Activated CD4-positive, alpha-beta T cell treated with anti-CD3 and anti-CD28 coated beads for 48 hours (primary cell): ENCODE measurements at regions not wholly inside any gene's neighbourhood (a gene's known extent, or its start where the extent isn't known, plus 50 kb on each side); places are given as distances from the start of the nearest gene placed in this dataset.
"Not testable (repeated sequence)": the region's sequence is repeated elsewhere in the genome, so short reads cannot be mapped to it uniquely, and the experiment has no call there.

Experiments
- DNase-seq: peaks from one replicate; pipeline ENCODE4 v3.0.0-alpha.2; 2020

- no peak for DNase-seq
Observed at GRCh38 chr7:46091071-46091470, 170.0 kb upstream of the IGFBP3 start.

- DNase-seq, result no peak
Observed at GRCh38 chr7:46089281-46089680, 168.2 kb upstream of the IGFBP3 start.

- DNase-seq, result not testable (repeated sequence)
Observed at GRCh38 chr7:46088486-46088885, 167.4 kb upstream of the IGFBP3 start.

- DNase-seq, result no peak
Observed at GRCh38 chr7:46080595-46081159, 159.6 kb upstream of the IGFBP3 start.

GRCh38 chr7:46079421-46079820 is 158.3 kb upstream of the IGFBP3 start:
- DNase-seq, result no peak

GRCh38 chr7:46076527-46076926 is 155.5 kb upstream of the IGFBP3 start:
- no peak for DNase-seq

GRCh38 chr7:46072722-46073121 is 151.7 kb upstream of the IGFBP3 start:
- no peak for DNase-seq

GRCh38 chr7:46071601-46072000 is 150.5 kb upstream of the IGFBP3 start:
- DNase-seq, result no peak

GRCh38 chr7:46071076-46071475 is 150.0 kb upstream of the IGFBP3 start:
- no peak for DNase-seq

GRCh38 chr7:46068159-46068558 is 147.1 kb upstream of the IGFBP3 start:
- DNase-seq, result no peak

GRCh38 chr7:46059308-46060020 is 138.4 kb upstream of the IGFBP3 start:
- DNase-seq, result no peak

GRCh38 chr7:46058086-46058823 is 137.2 kb upstream of the IGFBP3 start:
- no peak for DNase-seq

GRCh38 chr7:46054915-46055314 is 133.8 kb upstream of the IGFBP3 start:
- no peak for DNase-seq

- no peak for DNase-seq
Observed at GRCh38 chr7:46054272-46054671, 133.2 kb upstream of the IGFBP3 start.

GRCh38 chr7:46047581-46047980 is 126.5 kb upstream of the IGFBP3 start:
- DNase-seq, result no peak

- DNase-seq, result not testable (repeated sequence)
Observed at GRCh38 chr7:46043338-46043737, 122.3 kb upstream of the IGFBP3 start.

GRCh38 chr7:46039813-46040212 is 118.7 kb upstream of the IGFBP3 start:
- not testable (repeated sequence) for DNase-seq

GRCh38 chr7:46035166-46035565 is 114.1 kb upstream of the IGFBP3 start:
- DNase-seq, result no peak

GRCh38 chr7:46034056-46034768 is 113.1 kb upstream of the IGFBP3 start:
- DNase-seq, result no peak

- no peak for DNase-seq
Observed at GRCh38 chr7:46033592-46033991, 112.5 kb upstream of the IGFBP3 start.

GRCh38 chr7:46032942-46033341 is 111.9 kb upstream of the IGFBP3 start:
- DNase-seq, result no peak

- no peak for DNase-seq
Observed at GRCh38 chr7:46032353-46032752, 111.3 kb upstream of the IGFBP3 start.

- DNase-seq, result no peak
Observed at GRCh38 chr7:46029111-46029704, 108.1 kb upstream of the IGFBP3 start.
